SU-DHL-6 (cell line): ENCODE measurements at regions not wholly inside any gene's neighbourhood (a gene's known extent, or its start where the extent isn't known, plus 50 kb on each side); places are given as distances from the start of the nearest gene placed in this dataset.
"Not testable (repeated sequence)": the region's sequence is repeated elsewhere in the genome, so short reads cannot be mapped to it uniquely, and the experiment has no call there.

Source experiments
- H2AFZ ChIP-seq: fragments of 200-600 bp; sonication (generic); 2 replicates; pipeline ENCODE4 v1.6.1; 2014; ENCODE audit warnings: low read depth, mild to moderate bottlenecking, moderate library complexity, mixed read lengths, antibody characterized with exemption, low read length; ENCODE audit not compliant: severe bottlenecking
- H3F3A ChIP-seq: fragments of 200-600 bp; shearing (Covaris generic); 2 replicates; pipeline ENCODE4 v1.6.0; 2016; ENCODE audit warnings: antibody characterized with exemption, mild to moderate bottlenecking; ENCODE audit not compliant: insufficient read depth
- H3K27ac ChIP-seq: fragments of 200-600 bp; sonication (generic); 2 replicates; pipeline ENCODE4 v1.5.1; 2016; ENCODE audit warnings: low read depth, mild to moderate bottlenecking, low read length, moderate library complexity, mixed read lengths
- H3K27me3 ChIP-seq: fragments of 200-600 bp; sonication (generic), shearing (Covaris generic); 2 replicates; pipeline ENCODE4 v1.6.0; 2014; ENCODE audit warnings: mild to moderate bottlenecking, low read length
- H3K36me3 ChIP-seq: fragments of 200-600 bp; sonication (generic); 2 replicates; pipeline ENCODE4 v1.6.1; 2014; ENCODE audit warnings: mild to moderate bottlenecking, low read length, mixed read lengths
- H3K4me2 ChIP-seq: fragments of 300-600, 200-600 bp; shearing (Covaris generic), sonication (generic); 2 replicates; pipeline ENCODE4 v1.6.0; 2014; ENCODE audit warnings: low read length, low read depth, mild to moderate bottlenecking; ENCODE audit not compliant: poor library complexity, severe bottlenecking
- H3K4me3 ChIP-seq: fragments of 200-600 bp; sonication (generic); 2 replicates; pipeline ENCODE4 v1.5.1; 2014; ENCODE audit warnings: antibody characterized with exemption, low read length, mild to moderate bottlenecking, mixed read lengths; ENCODE audit not compliant: insufficient read depth, poor library complexity, severe bottlenecking
- H3K79me2 ChIP-seq: fragments of 200-600 bp; sonication (generic); 2 replicates; pipeline ENCODE4 v1.6.1; 2014; ENCODE audit warnings: mild to moderate bottlenecking, low read length, moderate library complexity; ENCODE audit not compliant: insufficient read depth
- H3K9ac ChIP-seq: fragments of 200-600 bp; sonication (generic); 2 replicates; pipeline ENCODE4 v1.7.0; 2014; ENCODE audit warnings: mild to moderate bottlenecking, low read length
- H3K9me2 ChIP-seq: fragments of 200-600 bp; sonication (generic); replicated peaks from 2 replicates; pipeline ENCODE4 v1.6.1; 2014; ENCODE audit warnings: low read length; ENCODE audit not compliant: insufficient read depth
- H3K9me3 ChIP-seq: fragments of 200-600 bp; sonication (generic); 2 replicates; pipeline ENCODE4 v1.6.1; 2014; ENCODE audit warnings: low read length, mixed read lengths; ENCODE audit not compliant: insufficient read depth
- H4K20me1 ChIP-seq: fragments of 200-600 bp; sonication (generic); 2 replicates; pipeline ENCODE4 v1.6.1; 2014; ENCODE audit warnings: low read depth, mild to moderate bottlenecking, antibody characterized with exemption, low read length, moderate library complexity, mixed read lengths
- EZH2phosphoT487 ChIP-seq: fragments of 200-600 bp; sonication (generic), shearing (Covaris generic); conservative IDR thresholded peaks from 2 replicates; pipeline ENCODE4 v1.6.1; 2018; ENCODE audit warnings: mild to moderate bottlenecking, antibody characterized with exemption, low read length, moderate library complexity, mixed read lengths
- TF ChIP-seq, protein P1 (sequence below): fragments of 200-600 bp; sonication (generic); IDR thresholded peaks from one replicate; pipeline ENCODE4 v1.5.1; 2017; ENCODE audit warnings: antibody characterized with exemption, mild to moderate bottlenecking, low read length, moderate library complexity; ENCODE audit not compliant: insufficient read depth, poor library complexity, severe bottlenecking

DNA sequence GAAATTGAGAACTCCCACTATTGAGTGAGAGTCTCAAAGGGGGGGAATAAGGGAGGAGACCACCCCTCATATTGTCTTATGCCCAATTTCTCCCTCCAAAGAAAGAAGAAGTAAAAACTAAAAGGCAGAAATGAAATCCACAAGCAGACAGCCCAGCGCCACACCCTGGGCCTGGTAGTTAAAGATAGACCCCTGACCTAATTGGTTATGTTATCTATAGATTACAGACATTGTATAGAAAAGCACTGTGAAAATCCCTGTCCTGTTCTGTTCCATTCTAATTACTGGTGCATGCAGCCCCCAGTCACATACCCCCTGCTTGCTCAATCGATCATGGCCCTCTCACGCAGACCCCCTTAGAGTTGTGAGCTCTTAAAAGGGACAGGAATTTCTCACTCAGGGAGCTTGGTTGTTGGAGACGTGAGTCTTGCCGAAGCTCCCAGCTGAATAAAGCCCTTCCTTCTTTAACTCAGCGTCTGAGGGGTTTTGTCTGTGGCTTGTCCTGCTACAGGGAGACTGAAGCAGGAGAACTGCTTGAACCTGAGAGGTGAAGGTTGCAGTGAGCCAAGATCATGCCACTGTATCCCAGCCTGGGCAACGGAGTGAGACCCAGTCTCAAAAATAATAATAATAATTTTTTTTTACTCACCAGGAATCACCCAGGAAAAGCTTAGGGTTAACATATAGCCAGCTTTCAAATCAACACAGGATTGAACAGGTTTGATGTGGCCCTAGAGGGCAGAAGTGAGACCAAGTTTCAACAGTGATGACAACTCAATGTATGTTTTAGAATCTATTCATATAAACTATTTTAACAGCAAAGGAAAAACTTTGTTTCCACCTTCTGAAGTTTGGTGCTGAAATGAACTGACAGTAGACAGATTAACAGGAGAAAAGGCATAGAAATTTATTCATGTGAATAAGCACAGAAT is 181.4 kb upstream of the NDUFV2 start:
- not testable (repeated sequence) for H3K4me3 ChIP-seq, H3K79me2 ChIP-seq, H3K9ac ChIP-seq, H2AFZ ChIP-seq, H3K4me2 ChIP-seq, H3K9me3 ChIP-seq, H3K27me3 ChIP-seq, H3K27ac ChIP-seq, H4K20me1 ChIP-seq, H3K9me2 ChIP-seq, H3K36me3 ChIP-seq, H3F3A ChIP-seq

DNA sequence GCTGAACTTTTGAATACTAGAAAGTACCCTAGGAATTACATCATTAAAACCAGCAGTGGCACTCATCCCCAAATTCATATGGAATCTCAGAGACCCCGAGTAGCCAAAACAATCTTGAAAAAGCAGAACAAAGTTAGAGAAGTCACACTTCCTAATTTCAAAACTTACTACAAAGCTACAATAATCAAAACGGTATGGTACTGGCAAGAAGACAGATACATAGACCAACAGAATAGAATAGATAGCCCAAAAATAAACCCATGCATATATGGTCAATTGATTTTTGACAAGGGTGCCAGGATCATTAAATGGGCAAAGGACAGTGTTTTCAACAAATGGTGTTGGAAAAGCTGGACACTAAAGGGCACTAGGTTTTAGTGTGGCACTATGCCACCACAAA is 176.0 kb upstream of the NDUFV2 start:
- Histone ChIP-seq H3K4me3 (no peak overlapping the region), H3K27ac (no peak overlapping the region), H3K9me2 (no peaks in the 10 kb centered on the region), H2AFZ (no peak overlapping the region), H3K27me3 (no peaks in the 10 kb centered on the region), H3K4me2 (no peak overlapping the region), H4K20me1 (no peaks in the 10 kb centered on the region), H3K9me3 (no peaks in the 10 kb centered on the region; the same call in 1 of the 2 replicates), H3K9ac (no peak overlapping the region), H3K79me2 (no peaks in the 10 kb centered on the region), H3K36me3 (no peaks in the 10 kb centered on the region), H3F3A (no peaks in the 10 kb centered on the region)
- TF ChIP-seq, protein P1, sequence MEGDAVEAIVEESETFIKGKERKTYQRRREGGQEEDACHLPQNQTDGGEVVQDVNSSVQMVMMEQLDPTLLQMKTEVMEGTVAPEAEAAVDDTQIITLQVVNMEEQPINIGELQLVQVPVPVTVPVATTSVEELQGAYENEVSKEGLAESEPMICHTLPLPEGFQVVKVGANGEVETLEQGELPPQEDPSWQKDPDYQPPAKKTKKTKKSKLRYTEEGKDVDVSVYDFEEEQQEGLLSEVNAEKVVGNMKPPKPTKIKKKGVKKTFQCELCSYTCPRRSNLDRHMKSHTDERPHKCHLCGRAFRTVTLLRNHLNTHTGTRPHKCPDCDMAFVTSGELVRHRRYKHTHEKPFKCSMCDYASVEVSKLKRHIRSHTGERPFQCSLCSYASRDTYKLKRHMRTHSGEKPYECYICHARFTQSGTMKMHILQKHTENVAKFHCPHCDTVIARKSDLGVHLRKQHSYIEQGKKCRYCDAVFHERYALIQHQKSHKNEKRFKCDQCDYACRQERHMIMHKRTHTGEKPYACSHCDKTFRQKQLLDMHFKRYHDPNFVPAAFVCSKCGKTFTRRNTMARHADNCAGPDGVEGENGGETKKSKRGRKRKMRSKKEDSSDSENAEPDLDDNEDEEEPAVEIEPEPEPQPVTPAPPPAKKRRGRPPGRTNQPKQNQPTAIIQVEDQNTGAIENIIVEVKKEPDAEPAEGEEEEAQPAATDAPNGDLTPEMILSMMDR, result no peak
- TF ChIP-seq EZH2phosphoT487, result no peak

DNA sequence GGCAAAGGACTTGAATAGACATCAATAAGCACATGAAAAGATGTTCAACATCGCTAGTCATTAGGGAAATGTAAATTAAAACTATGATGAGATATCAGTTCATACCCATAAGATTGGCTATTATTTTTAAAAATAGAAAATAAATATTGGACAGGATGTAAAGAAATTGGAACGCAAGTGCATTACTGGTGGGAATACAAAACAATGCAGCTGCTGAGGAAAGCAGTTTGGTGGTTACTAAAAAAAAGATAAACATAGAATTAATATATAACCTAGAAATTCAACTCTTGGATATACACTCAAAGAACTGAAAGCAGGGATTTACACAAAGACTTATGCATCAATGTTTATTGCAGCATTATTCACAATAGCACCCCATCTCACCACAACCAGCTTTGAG is 174.5 kb upstream of the NDUFV2 start:
- Histone ChIP-seq H3K4me3 (no peak overlapping the region), H3K36me3 (no peaks in the 10 kb centered on the region), H3K9me3 (no peaks in the 10 kb centered on the region; the same call in 1 of the 2 replicates), H2AFZ (no peak overlapping the region), H3K9me2 (no peaks in the 10 kb centered on the region), H3K27me3 (no peaks in the 10 kb centered on the region), H3F3A (no peaks in the 10 kb centered on the region), H3K9ac (no peak overlapping the region), H3K27ac (no peak overlapping the region), H3K4me2 (no peak overlapping the region), H4K20me1 (no peaks in the 10 kb centered on the region), H3K79me2 (no peaks in the 10 kb centered on the region)
- TF ChIP-seq EZH2phosphoT487, result no peak

DNA sequence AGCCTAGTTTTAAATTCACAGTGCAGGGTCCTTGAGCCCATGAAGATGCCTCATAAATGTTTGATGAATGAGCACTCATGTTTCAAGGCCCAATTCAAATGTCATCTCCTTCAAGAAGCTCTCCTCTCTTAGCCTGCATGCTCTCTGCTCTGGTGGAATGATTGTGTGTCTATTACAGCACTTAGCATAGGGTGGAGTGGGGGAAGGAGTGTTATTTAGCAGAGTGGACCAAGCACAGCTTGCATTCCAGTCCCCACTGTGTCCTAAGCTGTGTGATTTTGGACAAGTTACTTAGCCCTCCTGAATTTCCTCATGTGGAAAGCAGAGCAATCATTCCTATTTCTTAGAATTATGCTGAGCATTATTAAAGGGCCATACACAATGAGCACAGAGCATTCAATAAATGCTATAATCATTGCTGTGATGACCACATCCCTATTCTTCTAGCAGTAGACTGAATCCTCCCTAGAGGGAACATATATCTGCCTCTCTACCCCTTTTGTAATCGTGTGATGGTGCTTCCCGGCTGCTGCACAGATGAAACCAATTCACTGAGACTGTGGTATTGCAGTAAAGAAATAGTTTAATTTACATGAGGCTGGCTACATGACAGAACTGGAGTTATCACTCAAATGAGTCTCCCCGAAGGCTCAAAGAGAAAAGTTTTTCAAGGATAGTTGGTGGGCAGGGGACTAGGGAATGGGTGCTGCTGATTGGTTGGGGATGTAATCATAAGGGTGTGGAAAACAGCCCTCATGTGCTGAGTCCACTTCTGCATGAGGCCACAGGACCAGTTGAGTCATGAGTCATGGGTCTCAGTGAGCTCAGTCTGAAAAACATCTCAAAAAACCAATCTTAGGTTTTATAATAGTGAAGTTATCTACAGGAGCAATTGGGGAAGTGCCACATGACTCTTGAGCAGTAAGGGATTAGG is 173.4 kb upstream of the NDUFV2 start:
- Histone ChIP-seq H3K27ac (no peak overlapping the region), H3K79me2 (no peaks in the 10 kb centered on the region), H3K4me3 (no peak overlapping the region), H3F3A (no peaks in the 10 kb centered on the region), H3K9ac (no peak overlapping the region), H4K20me1 (no peaks in the 10 kb centered on the region), H2AFZ (no peak overlapping the region), H3K4me2 (no peak overlapping the region), H3K9me3 (no peaks in the 10 kb centered on the region; the same call in 1 of the 2 replicates), H3K9me2 (no peaks in the 10 kb centered on the region), H3K27me3 (no peaks in the 10 kb centered on the region), H3K36me3 (no peaks in the 10 kb centered on the region)
- TF ChIP-seq, protein P1, result no peak
- TF ChIP-seq EZH2phosphoT487, result no peak
